HG03108 (cell line): ENCODE measurements at regions not wholly inside any gene's neighbourhood (a gene's known extent, or its start where the extent isn't known, plus 50 kb on each side); places are given as distances from the start of the nearest gene placed in this dataset.
"Not testable (repeated sequence)": the region's sequence is repeated elsewhere in the genome, so short reads cannot be mapped to it uniquely, and the experiment has no call there.

Experiments used
- ATAC-seq: cut with Tn5 transposase; IDR thresholded peaks from one replicate; pipeline ENCODE4 v1.9.1; 2021; ENCODE audit warnings: moderate library complexity; ENCODE audit not compliant: unreplicated experiment

DNA sequence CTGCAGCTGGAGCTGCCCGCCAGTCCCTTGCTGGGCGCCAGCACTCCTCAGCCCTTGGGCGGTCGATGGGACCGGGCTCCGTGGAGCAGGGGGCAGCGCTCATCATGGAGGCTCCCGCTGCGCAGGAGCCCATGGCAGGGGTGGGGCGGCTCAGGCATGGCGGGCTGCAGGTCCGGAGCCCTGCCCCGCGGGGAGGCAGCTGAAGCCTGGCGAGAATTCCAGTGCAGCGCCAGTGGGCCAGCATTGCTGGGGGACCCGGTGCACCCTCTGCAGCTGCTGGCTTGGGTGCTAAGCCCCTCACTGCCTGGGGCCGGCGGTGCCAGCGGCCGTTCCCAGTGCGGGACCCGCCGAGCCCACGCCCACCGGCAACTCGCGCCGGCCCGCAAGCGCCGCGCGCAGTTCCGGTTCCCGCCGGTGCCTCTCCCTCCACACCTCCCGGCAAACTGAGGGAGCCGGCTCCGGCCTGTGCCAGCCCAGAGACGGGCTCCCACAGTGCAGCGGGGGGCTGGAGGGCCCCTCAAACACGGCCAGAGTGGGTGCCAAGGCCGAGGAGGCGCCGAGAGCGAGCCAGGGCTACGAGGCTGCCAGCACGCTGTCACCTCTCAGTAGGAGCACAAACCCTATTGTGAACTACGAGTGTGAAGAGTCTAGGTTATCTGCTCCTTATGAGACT, 687.1 kb downstream of the PCDH17 start:
- ATAC-seq: no peak

DNA sequence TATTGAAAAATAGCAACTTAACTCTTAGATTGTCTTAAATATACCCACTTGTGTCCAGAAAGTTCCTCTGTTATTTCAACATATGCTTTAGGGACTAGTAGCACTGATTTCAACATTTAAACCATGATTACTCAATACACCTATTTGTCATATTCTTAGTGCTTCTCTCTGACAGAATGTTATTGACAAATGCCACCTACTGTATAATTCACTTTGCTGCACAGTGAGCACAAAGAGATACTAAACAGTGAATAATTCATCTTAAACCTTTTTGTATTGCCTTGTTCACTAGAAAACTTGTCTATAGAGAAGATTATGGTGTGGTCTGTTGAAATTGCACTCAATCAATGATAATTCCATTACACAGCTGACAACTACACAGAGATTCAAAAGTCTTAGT, 692.6 kb downstream of the PCDH17 start:
- no peak for ATAC-seq

DNA sequence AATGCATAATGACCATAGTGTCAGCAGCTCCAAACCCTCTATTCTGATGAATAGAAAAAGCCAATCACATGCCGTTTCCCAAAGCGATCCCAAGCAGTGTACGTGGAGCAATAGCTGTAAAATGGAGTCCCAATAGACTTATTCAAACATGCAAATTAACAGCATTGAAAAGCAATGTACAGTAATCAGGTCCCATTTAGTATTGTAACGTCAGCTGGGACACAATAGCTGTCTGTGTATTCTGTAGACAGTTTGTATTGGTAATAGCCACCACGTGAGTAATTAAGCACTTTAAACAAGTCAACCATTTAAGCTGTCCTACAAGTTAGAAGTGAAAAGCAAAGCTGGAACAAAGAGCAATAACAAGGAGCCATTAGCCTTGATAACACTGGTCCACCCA, 698.2 kb downstream of the PCDH17 start:
- ATAC-seq: no peak

GRCh38 chr13:58340895-58341294, 709.4 kb downstream of the PCDH17 start:
- ATAC-seq: no peak

DNA sequence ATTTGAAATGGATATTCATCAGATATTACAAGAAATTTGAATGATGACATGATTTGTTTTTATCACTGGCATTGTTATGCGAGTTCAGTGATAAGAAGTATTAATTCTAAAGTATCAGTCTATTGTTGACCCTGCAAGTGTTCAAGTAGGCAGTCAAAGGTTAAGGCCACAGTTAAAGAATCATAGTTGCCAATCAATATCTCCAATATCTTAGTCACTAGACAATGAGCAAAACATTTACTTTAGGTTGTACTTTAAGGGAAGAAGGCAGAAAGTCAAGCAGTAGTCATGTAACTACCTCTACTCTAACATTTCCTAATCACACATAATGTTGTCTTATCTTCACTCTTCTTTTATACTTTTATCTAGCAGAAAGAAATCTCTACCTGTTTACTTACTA, 709.8 kb downstream of the PCDH17 start:
- ATAC-seq: no peak

DNA sequence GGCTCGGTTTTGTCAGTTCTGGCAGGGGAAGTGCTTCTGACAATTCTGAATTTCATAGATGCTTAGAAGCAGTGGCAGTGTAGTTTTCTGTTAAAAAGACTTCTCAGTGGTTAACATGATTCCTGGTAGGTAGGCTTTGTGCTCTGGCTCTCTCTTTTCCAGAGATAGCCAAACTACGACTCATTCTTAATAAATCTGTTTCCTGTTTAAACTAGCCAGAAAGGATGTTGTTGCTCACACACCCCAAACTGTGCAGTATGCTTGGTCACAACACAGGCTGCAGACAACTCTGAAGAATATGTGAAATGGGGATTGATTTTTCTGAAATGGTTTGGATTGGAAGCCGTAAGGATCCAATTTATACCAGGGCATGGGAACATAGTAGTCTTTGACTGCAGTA, 711.5 kb downstream of the PCDH17 start:
- ATAC-seq: no peak

DNA sequence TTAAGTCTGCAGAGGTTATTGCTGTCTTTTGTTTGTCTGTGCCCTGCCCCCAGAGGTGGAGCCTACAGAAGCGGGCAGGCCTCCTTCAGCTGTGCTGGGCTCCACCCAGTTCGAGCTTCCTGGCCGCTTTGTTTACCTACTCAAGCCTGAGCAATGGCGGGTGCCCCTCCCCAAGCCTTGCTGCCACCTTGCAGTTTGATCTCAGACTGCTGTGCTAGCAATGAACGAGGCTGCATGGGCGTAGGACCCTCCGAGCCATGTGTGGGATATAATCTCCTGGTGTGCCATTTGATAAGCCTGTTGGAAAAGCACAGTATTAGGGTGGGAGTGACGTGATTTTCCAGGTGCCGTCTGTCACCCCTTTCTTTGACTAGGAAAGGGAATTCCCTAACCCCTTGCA, 720.6 kb downstream of the PCDH17 start:
- ATAC-seq: not testable (repeated sequence)

GRCh38 chr13:58369936-58370335, 738.4 kb downstream of the PCDH17 start:
- no peak for ATAC-seq

- ATAC-seq: no peak
Observed at GRCh38 chr13:58376349-58376748, 744.8 kb downstream of the PCDH17 start.

DNA sequence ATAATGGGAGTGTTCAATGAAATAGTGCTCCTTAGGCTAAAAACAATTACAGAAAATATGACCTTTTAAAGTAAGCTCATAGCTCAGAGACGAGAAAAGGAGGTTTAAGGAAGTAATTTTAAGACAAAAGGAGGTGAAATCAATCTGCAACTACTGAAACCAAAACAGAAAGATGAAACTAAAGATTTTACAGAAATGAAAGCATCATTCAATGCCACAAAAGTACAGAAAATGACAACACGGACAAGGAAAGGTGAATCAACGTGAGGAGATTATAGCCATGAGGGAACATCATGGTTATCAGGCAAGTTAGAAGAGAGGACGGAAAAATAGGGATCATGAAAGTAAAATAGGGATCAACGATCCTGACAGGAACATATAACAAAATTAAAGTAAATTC, 745.2 kb downstream of the PCDH17 start:
- ATAC-seq: no peak

DNA sequence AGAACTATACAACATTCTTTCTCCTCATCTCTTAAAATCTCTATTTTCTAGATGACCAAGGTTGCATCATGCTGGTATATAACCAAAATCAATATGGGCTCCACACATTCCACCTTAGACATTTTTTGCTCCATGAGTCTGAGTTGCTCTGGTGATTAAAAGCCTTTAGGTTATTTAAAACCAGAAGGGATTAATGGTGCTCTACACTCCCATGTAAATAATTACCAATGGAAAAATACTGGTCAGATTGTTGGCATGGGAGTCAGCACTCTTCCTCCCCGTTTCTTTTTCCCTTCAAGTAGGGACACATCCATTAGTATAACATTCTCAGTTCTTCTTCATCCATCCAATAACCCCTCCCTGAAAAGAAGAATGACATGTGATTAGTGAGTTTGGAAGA, 747.7 kb downstream of the PCDH17 start:
- no peak for ATAC-seq

- ATAC-seq: not testable (repeated sequence)
Observed at GRCh38 chr13:58385336-58385735, 753.8 kb downstream of the PCDH17 start.

DNA sequence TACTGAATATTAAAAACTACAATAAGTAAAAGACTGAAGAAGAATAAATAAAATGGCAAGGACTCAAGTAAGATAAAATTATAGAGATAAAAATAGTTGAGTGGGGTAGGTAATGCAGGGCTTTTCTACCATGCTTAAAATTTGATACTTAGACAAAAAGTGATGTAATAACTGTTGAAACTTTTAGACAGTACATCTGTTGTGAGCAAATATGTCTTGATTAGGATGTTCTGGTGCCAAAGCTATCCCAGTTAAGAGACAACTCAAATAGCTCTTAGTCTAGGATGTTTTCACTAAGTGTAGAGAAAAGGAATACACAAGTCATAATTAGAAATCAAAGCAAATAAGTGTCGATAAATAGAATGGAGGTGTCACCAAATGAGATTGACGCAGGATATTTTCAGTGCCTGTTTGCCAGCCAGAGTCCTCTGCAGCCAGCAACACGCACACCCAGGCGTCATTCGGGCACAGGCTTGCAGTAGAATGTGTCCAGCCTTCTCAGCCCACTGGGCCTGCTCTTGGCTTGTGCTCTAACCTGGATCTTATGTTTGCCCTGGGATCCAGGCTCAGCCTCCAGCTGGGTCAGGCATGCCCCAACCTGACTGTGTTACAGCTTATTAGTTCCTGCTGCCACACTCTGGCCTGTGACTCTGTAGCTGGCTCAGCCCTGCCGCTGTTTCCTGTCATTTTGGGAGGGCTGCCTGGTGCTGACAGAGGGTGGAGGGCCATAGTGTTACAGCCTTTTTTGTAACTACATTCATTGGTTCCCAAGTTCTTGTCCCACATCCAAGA, 766.2 kb downstream of the PCDH17 start:
- ATAC-seq: no peak

GRCh38 chr13:58399263-58399662, 767.7 kb downstream of the PCDH17 start:
- no peak for ATAC-seq

DNA sequence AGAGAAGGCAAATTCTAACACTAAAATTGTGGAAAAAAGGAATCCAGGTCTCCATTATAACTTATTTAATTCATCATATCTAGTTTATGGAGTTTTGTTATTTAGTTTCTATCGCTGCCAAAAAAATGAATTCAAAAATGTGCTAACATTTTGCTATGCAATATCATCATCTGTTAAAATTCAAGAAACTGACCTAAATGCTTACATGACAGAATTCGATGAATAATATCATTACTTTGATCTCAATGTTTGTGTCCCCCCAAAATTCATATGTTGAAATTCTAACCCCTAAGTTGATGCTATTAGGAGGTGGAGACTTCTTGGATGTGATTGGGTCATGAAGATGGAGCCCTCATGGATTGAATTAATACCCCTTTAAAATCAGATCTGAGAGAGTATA, 775.0 kb downstream of the PCDH17 start:
- no peak for ATAC-seq

- ATAC-seq: no peak
Observed at GRCh38 chr13:58429917-58430316, 798.4 kb downstream of the PCDH17 start.

GRCh38 chr13:58434943-58435342, 803.4 kb downstream of the PCDH17 start:
- ATAC-seq: no peak

DNA sequence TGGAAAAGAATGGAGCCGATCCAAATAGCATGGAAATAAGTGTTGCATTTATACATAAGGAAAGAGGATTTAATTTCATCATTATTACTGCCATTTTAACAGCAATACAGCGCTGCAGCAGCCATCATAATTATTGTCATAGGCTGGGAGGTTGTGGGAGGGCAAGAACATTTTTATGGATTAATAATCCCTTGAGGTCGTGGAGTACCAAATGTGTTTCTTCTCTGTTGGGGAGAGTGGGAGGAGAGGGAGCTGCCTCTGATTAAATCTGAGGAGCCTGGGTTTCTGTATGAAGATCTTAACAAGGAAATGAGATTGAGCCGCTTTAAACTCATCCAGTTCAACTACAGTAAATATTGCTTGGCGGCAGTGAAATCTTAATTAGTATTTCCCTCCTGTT, 805.9 kb downstream of the PCDH17 start:
- no peak for ATAC-seq

GRCh38 chr13:58446979-58447378, 815.4 kb downstream of the PCDH17 start:
- no peak for ATAC-seq

- no peak for ATAC-seq
Observed at GRCh38 chr13:58452123-58452623, 820.6 kb downstream of the PCDH17 start.

DNA sequence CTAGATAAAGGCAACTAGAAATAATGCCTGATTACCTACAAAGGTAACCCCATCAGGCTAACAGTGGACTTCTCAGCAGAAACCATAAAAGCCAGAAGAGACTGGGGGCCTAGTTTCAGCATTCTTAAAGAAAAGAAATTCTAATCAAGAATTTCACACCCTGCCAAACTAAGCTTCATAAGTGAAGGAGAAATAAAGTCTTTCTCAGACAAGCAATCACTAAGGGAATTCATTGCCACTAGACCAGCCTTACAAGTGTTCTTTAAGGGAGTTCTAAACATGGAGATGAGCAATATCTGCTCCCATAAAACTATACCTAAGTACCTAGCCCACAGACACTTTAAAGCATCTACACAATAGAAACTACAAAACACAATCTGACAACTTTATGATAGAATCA, 823.5 kb downstream of the PCDH17 start:
- ATAC-seq: no peak

- no peak for ATAC-seq
Observed at GRCh38 chr13:58461217-58461616, 829.7 kb downstream of the PCDH17 start.
